HUES64 (cell line): ENCODE measurements at regions not wholly inside any gene's neighbourhood (a gene's known extent, or its start where the extent isn't known, plus 50 kb on each side); places are given as distances from the start of the nearest gene placed in this dataset.
"Not testable (repeated sequence)": the region's sequence is repeated elsewhere in the genome, so short reads cannot be mapped to it uniquely, and the experiment has no call there.

Experiments used
- H3K27ac ChIP-seq: 2 replicates; pipeline ENCODE4 v1.7.0; 2013; ENCODE audit warnings: low read depth, low read length, inconsistent platforms
- H3K27me3 ChIP-seq: 2 replicates; pipeline ENCODE4 v1.6.1; 2013; ENCODE audit warnings: mild to moderate bottlenecking, low read length; ENCODE audit not compliant: insufficient read depth
- H3K36me3 ChIP-seq: 2 replicates; pipeline ENCODE4 v1.6.1; 2013; ENCODE audit warnings: mild to moderate bottlenecking, low read length; ENCODE audit not compliant: insufficient read depth
- H3K4me1 ChIP-seq: 2 replicates; pipeline ENCODE4 v1.6.1; 2013; ENCODE audit warnings: mild to moderate bottlenecking, low read length, moderate library complexity; ENCODE audit not compliant: insufficient read depth
- H3K4me3 ChIP-seq: 2 replicates; pipeline ENCODE4 v1.5.1; 2013; ENCODE audit warnings: mild to moderate bottlenecking, low read length, moderate library complexity
- H3K9ac ChIP-seq: 2 replicates; pipeline ENCODE4 v1.6.1; 2013; ENCODE audit warnings: mild to moderate bottlenecking, low read depth, low read length
- H3K9me3 ChIP-seq: 2 replicates; pipeline ENCODE4 v1.6.1; 2013; ENCODE audit warnings: low read depth, low read length; ENCODE audit not compliant: insufficient read depth
- WGBS: fragments of 150-250, 120-280 bp; methylation state at CpG from one replicate; pipeline ENCODE4 v1.1.7; 2013; ENCODE audit warnings: missing lambda C conversion rate; 5-methylcytosine and 5-hydroxymethylcytosine counted together

- H3K4me3 ChIP-seq, result no peak overlapping the region
- peak overlapping the region; percentile 28; the same call in 1 of the 2 replicates for H3K27ac ChIP-seq
- peaks cover 3% of the 10 kb centered on the region; the same call in 1 of the 2 replicates for H3K36me3 ChIP-seq
- H3K4me1 ChIP-seq, result peaks cover 32% of the 10 kb centered on the region
- H3K27me3 ChIP-seq, result no peaks in the 10 kb centered on the region
- H3K9ac ChIP-seq, result no peak overlapping the region
- peaks cover 4% of the 10 kb centered on the region; the same call in 1 of the 2 replicates for H3K9me3 ChIP-seq
- WGBS, result 22% methylated on average over 6 of the region's 6 CpGs
Observed at GRCh38 chr5:124888050-124888506, 141.6 kb upstream of the ZNF608 start.

- WGBS, result 51% methylated on average over 6 of the region's 6 CpGs
- Histone ChIP-seq H3K27ac (peak overlapping the region; percentile 83), H3K9ac (0 out of 2 replicates have a peak overlapping the region, but pooled peaks have one; percentile 0), H3K36me3 (peaks cover 3% of the 10 kb centered on the region; the same call in 1 of the 2 replicates), H3K9me3 (peaks cover 4% of the 10 kb centered on the region; the same call in 1 of the 2 replicates), H3K27me3 (no peaks in the 10 kb centered on the region), H3K4me3 (no peak overlapping the region), H3K4me1 (peaks cover 32% of the 10 kb centered on the region)
Observed at GRCh38 chr5:124888622-124889485, 142.4 kb upstream of the ZNF608 start.

GRCh38 chr5:124889486-124889825 lies 143.0 kb upstream of the ZNF608 start:
- Histone ChIP-seq H3K9ac (no peak overlapping the region), H3K9me3 (peaks cover 4% of the 10 kb centered on the region; the same call in 1 of the 2 replicates), H3K4me3 (no peak overlapping the region), H3K4me1 (peaks cover 34% of the 10 kb centered on the region), H3K27ac (peak overlapping the region; percentile 83), H3K36me3 (peaks cover 3% of the 10 kb centered on the region; the same call in 1 of the 2 replicates), H3K27me3 (no peaks in the 10 kb centered on the region)
- WGBS, result no CpG with 5 or more reads among the region's 2 CpGs

GRCh38 chr5:124889850-124890249 lies 143.4 kb upstream of the ZNF608 start:
- Histone ChIP-seq H3K9ac (no peak overlapping the region), H3K27me3 (no peaks in the 10 kb centered on the region), H3K27ac (peak overlapping the region; percentile 83; the same call in 1 of the 2 replicates), H3K9me3 (peaks cover 4% of the 10 kb centered on the region; the same call in 1 of the 2 replicates), H3K4me1 (peaks cover 38% of the 10 kb centered on the region), H3K4me3 (no peak overlapping the region), H3K36me3 (peaks cover 3% of the 10 kb centered on the region; the same call in 1 of the 2 replicates)
- WGBS, result 96% methylated on average over 5 of the region's 5 CpGs

- not testable (repeated sequence) for H3K27ac ChIP-seq, H3K9ac ChIP-seq, H3K9me3 ChIP-seq, H3K27me3 ChIP-seq, H3K36me3 ChIP-seq, H3K4me3 ChIP-seq
- H3K4me1 ChIP-seq, result peaks cover 44% of the 10 kb centered on the region
- 98% methylated on average over 4 of the region's 4 CpGs for whole genome bisulfite sequencing
Observed at GRCh38 chr5:124890442-124890841, 144.0 kb upstream of the ZNF608 start.

GRCh38 chr5:124891179-124891578 lies 144.7 kb upstream of the ZNF608 start:
- WGBS, result 95% methylated on average over 3 of the region's 4 CpGs
- H3K9ac ChIP-seq, result no peak overlapping the region
- H3K27ac ChIP-seq, result no peak overlapping the region
- no peaks in the 10 kb centered on the region for H3K36me3 ChIP-seq
- H3K9me3 ChIP-seq, result no peaks in the 10 kb centered on the region
- no peak overlapping the region for H3K4me3 ChIP-seq
- H3K4me1 ChIP-seq, result peaks cover 48% of the 10 kb centered on the region
- H3K27me3 ChIP-seq, result no peaks in the 10 kb centered on the region

- Histone ChIP-seq H3K27ac (no peak overlapping the region), H3K4me3 (no peak overlapping the region), H3K36me3 (no peaks in the 10 kb centered on the region), H3K9ac (no peak overlapping the region), H3K4me1 (peaks cover 43% of the 10 kb centered on the region), H3K9me3 (0 out of 2 replicates have a peak, but pooled peaks cover 1% of the 10 kb centered on the region), H3K27me3 (no peaks in the 10 kb centered on the region)
- WGBS, result 96% methylated on average over 48 of the region's 48 CpGs
Observed at GRCh38 chr5:124892185-124892848, 145.9 kb upstream of the ZNF608 start.

GRCh38 chr5:124894541-124894940 lies 148.1 kb upstream of the ZNF608 start:
- Histone ChIP-seq H3K27me3 (no peaks in the 10 kb centered on the region), H3K27ac (no peak overlapping the region), H3K9ac (no peak overlapping the region), H3K4me3 (no peak overlapping the region), H3K36me3 (no peaks in the 10 kb centered on the region), H3K9me3 (peaks cover 6% of the 10 kb centered on the region; the same call in 1 of the 2 replicates), H3K4me1 (peaks cover 21% of the 10 kb centered on the region)
- WGBS, result 92% methylated on average over 4 of the region's 4 CpGs

GRCh38 chr5:124895236-124895635 lies 148.8 kb upstream of the ZNF608 start:
- peaks cover 16% of the 10 kb centered on the region for H3K4me1 ChIP-seq
- H3K36me3 ChIP-seq, result no peaks in the 10 kb centered on the region
- peaks cover 6% of the 10 kb centered on the region; the same call in 1 of the 2 replicates for H3K9me3 ChIP-seq
- H3K9ac ChIP-seq, result no peak overlapping the region
- no peaks in the 10 kb centered on the region for H3K27me3 ChIP-seq
- H3K4me3 ChIP-seq, result no peak overlapping the region
- H3K27ac ChIP-seq, result no peak overlapping the region
- 37% methylated on average over 2 of the region's 2 CpGs for WGBS

GRCh38 chr5:124901081-124901480 lies 154.6 kb upstream of the ZNF608 start:
- Histone ChIP-seq H3K9me3 (peaks cover 6% of the 10 kb centered on the region; the same call in 1 of the 2 replicates), H3K9ac (no peak overlapping the region), H3K27me3 (peaks cover 21% of the 10 kb centered on the region), H3K27ac (no peak overlapping the region), H3K36me3 (no peaks in the 10 kb centered on the region), H3K4me3 (no peak overlapping the region), H3K4me1 (peaks cover 28% of the 10 kb centered on the region)
